Lower leg skin (tissue), 4 donors: ENCODE measurements at regions not wholly inside any gene's neighbourhood (a gene's known extent, or its start where the extent isn't known, plus 50 kb on each side); places are given as distances from the start of the nearest gene placed in this dataset.

ENCODE experiments used
- DNase-seq, 2 donors: peaks; one replicate each; pipeline ENCODE4 v3.0.0-alpha.2; 2019; ENCODE audit warnings: low spot score in 2 of 2
- H3K4me3 ChIP-seq: fragments of 200-600 bp; sonication (generic); 2 replicates; pipeline ENCODE4 v1.5.1; 2017; ENCODE audit warnings: mild to moderate bottlenecking, low read depth; ENCODE audit not compliant: poor library complexity, severe bottlenecking
- CTCF ChIP-seq, 3 donors: fragments of 450-650 bp; IDR thresholded peaks; one replicate each; pipeline ENCODE4 v1.5.1; 2016; ENCODE audit warnings: antibody characterized with exemption in 3 of 3, mild to moderate bottlenecking in 3 of 3, moderate library complexity in 2 of 3
- POLR2A ChIP-seq, 2 donors: fragments of 450-650 bp; IDR thresholded peaks; one replicate each; pipeline ENCODE4 v1.6.1; 2016 to 2017; ENCODE audit warnings: antibody characterized with exemption in 2 of 2, mild to moderate bottlenecking in 1 of 2, moderate library complexity in 1 of 2
- WGBS, 2 donors: methylation state at CpG; one replicate each; pipeline ENCODE4 v1.1.5; 2018; 5-methylcytosine and 5-hydroxymethylcytosine counted together
- intact Hi-C: fragments of 100-400 bp; cut with DNase I; formaldehyde crosslinking; loops from one replicate; pipeline ENCODE4 v1.15.0; 2023; ENCODE audit warnings: low total_unique reads

GRCh38 chrX:110477593-110478228 is 119.1 kb downstream of the RTL9 start:
- no peak overlapping the region for H3K4me3 ChIP-seq
- no peak for DNase-seq
- intact Hi-C loops = no loop called here
- WGBS, 2 donors = 50 to 75% methylated on average over 1 to 5 of the region's 5 CpGs
- no peak for TF ChIP-seq POLR2A (IDR thresholded peaks at IDR 0.05)
- no peak for TF ChIP-seq CTCF (IDR thresholded peaks at IDR 0.05)

- 69 to 91% methylated on average over 3 to 8 of the region's 8 CpGs for WGBS, 2 donors
- H3K4me3 ChIP-seq = no peak overlapping the region
- intact Hi-C loops = no loop called here
- DNase-seq = no peak
- TF ChIP-seq POLR2A (IDR thresholded peaks at IDR 0.05) (no peak), CTCF (IDR thresholded peaks at IDR 0.05) (no peak)
Observed at GRCh38 chrX:110491846-110492620, 133.4 kb downstream of the RTL9 start.

DNA sequence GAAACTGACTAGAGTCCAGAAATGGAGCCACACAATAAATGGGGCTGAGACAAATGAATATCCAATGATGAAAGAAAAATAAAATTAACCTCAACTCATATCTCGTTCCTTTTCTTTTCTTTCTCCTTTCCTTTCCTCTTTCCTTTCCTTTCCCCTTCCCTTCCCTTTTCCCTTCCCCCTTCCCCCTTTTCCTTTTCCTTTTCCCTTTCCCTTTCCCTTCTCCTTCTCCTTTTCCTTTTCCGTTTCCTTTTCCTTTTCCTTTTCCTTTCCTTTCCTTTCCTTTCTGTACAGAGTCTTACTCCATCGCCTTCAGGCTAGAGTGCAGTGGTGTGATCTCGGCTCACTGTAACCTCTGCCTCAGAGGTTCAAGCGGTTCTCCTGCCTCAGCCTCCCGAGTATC is 146.3 kb downstream of the RTL9 start:
- no peak overlapping the region for H3K4me3 ChIP-seq
- 78 to 90% methylated on average over 6 of the region's 6 CpGs for WGBS, 2 donors
- DNase-seq = no peak
- TF ChIP-seq POLR2A (IDR thresholded peaks at IDR 0.05) = no peak
- TF ChIP-seq CTCF (IDR thresholded peaks at IDR 0.05) = no peak
- intact Hi-C loops = no loop called here

GRCh38 chrX:110509755-110510532 is 151.3 kb downstream of the RTL9 start:
- intact Hi-C loops = no loop called here
- TF ChIP-seq CTCF (IDR thresholded peaks at IDR 0.05) (no peak), POLR2A (IDR thresholded peaks at IDR 0.05) (no peak)
- 16 to 21% methylated on average over 2 of the region's 2 CpGs for WGBS, 2 donors

GRCh38 chrX:110511238-110511637 is 152.6 kb downstream of the RTL9 start:
- DNase-seq = no peak
- TF ChIP-seq POLR2A (IDR thresholded peaks at IDR 0.05) = no peak
- no peak for TF ChIP-seq CTCF (IDR thresholded peaks at IDR 0.05)
- intact Hi-C loops = no loop called here
- WGBS, 2 donors = 51 to 88% methylated on average over 2 of the region's 2 CpGs
- no peak overlapping the region for H3K4me3 ChIP-seq

More at GRCh38 chrX:110509755-110510532, 151.3 kb downstream of the RTL9 start:
- no peak for DNase-seq
- H3K4me3 ChIP-seq = no peak overlapping the region
